Epithelial cell of esophagus (primary cell): ENCODE measurements at regions not wholly inside any gene's neighbourhood (a gene's known extent, or its start where the extent isn't known, plus 50 kb on each side); places are given as distances from the start of the nearest gene placed in this dataset.
A peak's percentile ranks its signal among the peaks of the same experiment; 100 is the strongest.

Experiments
- DNase-seq: peaks from one replicate; pipeline ENCODE4 v3.0.0; 2010; ENCODE audit warnings: low read depth
- H3K4me3 ChIP-seq: 2 replicates; pipeline ENCODE4 v1.5.1; 2011; ENCODE audit warnings: mild to moderate bottlenecking, low read length, control low read depth
- TF ChIP-seq, protein P1 (sequence below): IDR thresholded peaks from 2 replicates; pipeline ENCODE4 v1.5.1; 2011; ENCODE audit warnings: low read depth, mild to moderate bottlenecking, low read length, control low read depth, inconsistent platforms; ENCODE audit not compliant: insufficient read depth; ENCODE audit errors: missing control alignments

DNA sequence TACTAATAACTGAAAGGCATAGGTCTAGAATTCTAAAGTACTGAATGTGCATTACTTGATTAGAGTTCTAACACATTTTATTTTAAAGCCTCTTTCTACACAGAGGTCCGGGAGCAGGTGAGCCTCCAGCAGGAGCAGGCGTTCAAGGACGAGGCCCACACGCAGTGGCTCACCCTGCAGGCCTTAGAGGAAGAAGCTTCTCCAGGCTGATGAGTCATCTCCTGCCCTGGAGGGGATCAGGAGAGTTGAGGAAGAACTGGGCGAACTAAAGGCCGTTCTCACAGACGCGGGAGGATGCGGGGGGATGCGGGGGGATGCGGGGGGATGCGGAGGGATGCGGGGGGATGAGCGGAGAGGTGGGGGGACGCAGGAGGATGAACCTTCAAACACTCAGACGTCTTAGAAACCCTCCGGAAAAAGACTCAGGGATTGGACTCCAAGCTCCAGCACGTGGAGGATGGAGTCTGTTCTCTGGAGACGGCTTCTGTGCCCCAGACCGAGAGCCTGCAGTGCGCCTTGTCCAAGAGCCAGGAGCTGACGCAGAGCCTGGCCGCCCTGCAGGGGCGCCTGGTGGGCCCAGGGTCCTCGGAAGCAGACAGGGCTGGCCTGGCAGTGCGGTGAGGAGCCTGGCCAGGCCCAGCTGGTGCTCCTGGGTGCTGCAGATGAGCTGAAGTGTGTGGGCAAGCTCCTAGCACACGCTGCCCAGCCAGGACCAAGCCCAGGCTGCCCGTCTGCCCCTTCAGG lies 433.7 kb upstream of the TPK1 start:
- H3K4me3 ChIP-seq: no peak overlapping the region
- DNase-seq: peak; percentile 2
- TF ChIP-seq, protein P1, sequence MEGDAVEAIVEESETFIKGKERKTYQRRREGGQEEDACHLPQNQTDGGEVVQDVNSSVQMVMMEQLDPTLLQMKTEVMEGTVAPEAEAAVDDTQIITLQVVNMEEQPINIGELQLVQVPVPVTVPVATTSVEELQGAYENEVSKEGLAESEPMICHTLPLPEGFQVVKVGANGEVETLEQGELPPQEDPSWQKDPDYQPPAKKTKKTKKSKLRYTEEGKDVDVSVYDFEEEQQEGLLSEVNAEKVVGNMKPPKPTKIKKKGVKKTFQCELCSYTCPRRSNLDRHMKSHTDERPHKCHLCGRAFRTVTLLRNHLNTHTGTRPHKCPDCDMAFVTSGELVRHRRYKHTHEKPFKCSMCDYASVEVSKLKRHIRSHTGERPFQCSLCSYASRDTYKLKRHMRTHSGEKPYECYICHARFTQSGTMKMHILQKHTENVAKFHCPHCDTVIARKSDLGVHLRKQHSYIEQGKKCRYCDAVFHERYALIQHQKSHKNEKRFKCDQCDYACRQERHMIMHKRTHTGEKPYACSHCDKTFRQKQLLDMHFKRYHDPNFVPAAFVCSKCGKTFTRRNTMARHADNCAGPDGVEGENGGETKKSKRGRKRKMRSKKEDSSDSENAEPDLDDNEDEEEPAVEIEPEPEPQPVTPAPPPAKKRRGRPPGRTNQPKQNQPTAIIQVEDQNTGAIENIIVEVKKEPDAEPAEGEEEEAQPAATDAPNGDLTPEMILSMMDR: no peak

DNA sequence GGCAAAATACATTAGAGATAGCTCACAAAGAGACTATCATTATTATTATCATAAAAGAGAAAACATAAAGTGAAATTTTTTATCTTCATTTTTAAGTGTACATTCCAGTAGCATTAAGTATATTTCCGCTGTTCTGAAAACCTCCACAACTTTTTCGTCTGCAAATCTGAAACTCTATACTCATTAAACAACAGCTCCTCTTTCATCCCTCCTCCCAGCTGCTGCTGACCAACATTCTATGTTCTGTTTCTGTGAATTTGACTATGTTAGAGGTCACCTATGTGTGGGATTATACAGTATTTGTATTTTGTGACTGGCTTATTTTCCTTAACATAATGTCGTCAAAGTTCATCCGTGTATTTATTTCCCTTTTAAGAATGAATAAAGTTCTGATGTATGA lies 429.3 kb upstream of the TPK1 start:
- no peak overlapping the region for H3K4me3 ChIP-seq
- DNase-seq: no peak
- TF ChIP-seq, protein P1: no peak

DNA sequence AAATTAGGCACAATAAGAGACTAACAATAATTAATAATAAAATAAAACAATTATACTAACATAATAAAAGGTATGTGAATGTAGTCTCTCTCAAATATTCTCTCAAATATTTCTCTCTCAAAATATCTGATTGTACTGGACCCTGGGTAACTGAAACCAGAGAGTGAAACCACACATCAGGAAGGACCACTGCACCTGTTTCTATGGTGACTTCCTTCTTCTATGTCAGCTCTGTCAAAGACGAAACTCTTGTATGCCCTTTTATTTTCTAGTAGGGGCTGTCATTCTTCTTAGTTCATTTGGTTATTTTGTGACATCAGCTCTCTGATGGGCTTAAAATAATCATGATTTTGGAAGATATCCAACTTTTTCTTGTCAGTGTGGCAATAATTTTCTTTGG lies 428.0 kb upstream of the TPK1 start:
- no peak for DNase-seq

DNA sequence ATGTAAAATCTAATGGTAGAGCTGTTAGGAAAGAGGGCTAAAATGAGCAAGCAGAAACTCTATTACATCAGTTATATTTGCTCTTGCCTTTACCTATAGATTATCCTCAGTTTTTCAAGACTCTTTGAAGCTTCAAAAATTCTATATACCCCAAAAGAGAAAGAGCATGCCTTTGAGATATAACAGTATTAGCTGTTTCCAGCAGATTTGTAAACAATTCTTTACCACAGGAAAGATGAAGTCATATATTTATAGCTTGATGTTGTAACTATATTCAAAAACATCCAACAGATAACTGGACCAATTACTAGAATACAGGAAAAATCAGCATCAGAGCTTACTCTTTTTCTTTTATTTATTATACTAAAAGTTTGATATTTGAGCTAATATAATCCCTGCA lies 416.2 kb upstream of the TPK1 start:
- DNase-seq: no peak
- no peak overlapping the region for H3K4me3 ChIP-seq
- TF ChIP-seq, protein P1: no peak

More for the DNA sequence above, 428.0 kb upstream of the TPK1 start:
- no peak overlapping the region for H3K4me3 ChIP-seq
- TF ChIP-seq, protein P1: no peak

DNA sequence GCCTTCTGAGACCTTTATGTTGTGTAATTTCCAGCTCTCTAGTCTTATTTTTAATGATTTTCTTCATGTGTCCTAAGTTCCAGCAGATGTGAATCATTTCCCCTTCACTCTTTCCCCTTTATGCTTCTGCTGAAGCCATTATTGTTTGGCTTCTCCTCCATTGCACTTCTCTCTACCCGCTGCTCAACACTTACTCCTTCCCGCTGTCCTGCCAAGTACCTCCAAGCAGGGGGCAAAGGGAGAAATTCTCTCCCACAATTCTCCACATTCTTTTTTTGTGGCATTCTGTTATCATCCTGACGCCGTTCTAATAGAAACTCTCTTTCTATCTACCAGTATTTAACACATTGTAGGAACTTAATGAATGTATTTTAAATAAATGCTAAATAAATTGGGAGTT lies 388.9 kb upstream of the TPK1 start:
- TF ChIP-seq, protein P1: no peak
- no peak overlapping the region for H3K4me3 ChIP-seq
- DNase-seq: no peak

DNA sequence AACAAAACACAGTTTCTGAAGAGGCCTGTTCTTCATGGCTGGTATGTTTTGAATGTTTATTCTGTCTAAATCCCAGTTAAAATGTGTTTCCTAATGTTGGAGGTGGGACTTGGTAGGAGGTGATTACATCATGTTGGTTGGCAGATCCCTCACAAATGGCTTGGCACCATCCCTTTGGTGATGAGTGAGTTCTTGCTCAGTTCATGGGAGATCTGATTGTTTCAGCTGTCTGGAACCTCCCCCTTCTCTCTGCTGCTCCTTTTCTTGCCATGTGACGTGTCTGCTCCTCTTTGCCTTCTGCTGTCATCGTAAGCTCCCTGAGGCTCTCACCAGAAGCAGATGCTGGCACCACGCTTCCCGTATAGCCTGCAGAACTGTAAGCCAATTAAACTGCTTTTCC lies 383.6 kb upstream of the TPK1 start:
- peak; percentile 52 for DNase-seq
- TF ChIP-seq, protein P1: no peak
- no peak overlapping the region for H3K4me3 ChIP-seq

DNA sequence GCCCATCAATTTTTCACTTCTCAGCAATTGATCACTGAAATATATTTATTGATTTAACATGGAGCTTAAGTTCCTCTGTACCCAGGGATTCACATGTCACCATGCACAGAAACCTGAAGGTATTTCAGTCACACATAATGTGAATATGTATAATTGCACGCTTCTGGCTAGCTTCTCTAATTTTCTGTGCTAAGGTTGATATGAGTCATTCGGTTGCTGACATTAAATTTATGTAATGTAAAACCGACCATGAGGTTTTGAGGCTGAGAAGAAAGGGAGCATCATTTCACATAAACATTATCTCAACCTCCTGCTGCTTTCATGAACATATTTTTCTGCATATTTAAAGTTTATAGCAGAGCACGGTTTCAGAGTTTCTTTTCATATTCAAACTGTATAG lies 381.0 kb upstream of the TPK1 start:
- H3K4me3 ChIP-seq: no peak overlapping the region
- TF ChIP-seq, protein P1: no peak
- no peak for DNase-seq
